Choroid plexus epithelial cell (primary cell): ENCODE measurements at regions not wholly inside any gene's neighbourhood (a gene's known extent, or its start where the extent isn't known, plus 50 kb on each side); places are given as distances from the start of the nearest gene placed in this dataset.

Source experiments
- DNase-seq: peaks from one replicate; pipeline ENCODE4 v3.0.0-alpha.2; 2010; ENCODE audit warnings: low read depth
- H3K4me3 ChIP-seq: 2 replicates; pipeline ENCODE4 v1.5.1; 2011; ENCODE audit warnings: low read depth, mild to moderate bottlenecking, control low read depth, low read length, moderate library complexity
- CTCF ChIP-seq: conservative IDR thresholded peaks from 2 replicates; pipeline ENCODE4 v1.5.1; 2011; ENCODE audit warnings: low read depth, mild to moderate bottlenecking, control low read depth, inconsistent platforms, low read length, moderate library complexity

GRCh38 chr2:215815960-215816359 is 197.4 kb downstream of the MREG start:
- no peak for TF ChIP-seq CTCF
- DNase-seq = no peak
- H3K4me3 ChIP-seq = no peak overlapping the region

- peak; percentile 71 for DNase-seq
- no peak for TF ChIP-seq CTCF
- H3K4me3 ChIP-seq = no peak overlapping the region
Measured at GRCh38 chr2:215812966-215813365, 200.4 kb downstream of the MREG start.

GRCh38 chr2:215811409-215812345 is 201.7 kb downstream of the MREG start:
- no peak for TF ChIP-seq CTCF
- no peak overlapping the region for H3K4me3 ChIP-seq
- no peak for DNase-seq

- no peak for DNase-seq
Measured at GRCh38 chr2:215811003-215811402, 202.3 kb downstream of the MREG start.

GRCh38 chr2:215808996-215809395 is 204.4 kb downstream of the MREG start:
- peak; percentile 60 for TF ChIP-seq CTCF
- DNase-seq = no peak
- H3K4me3 ChIP-seq = no peak overlapping the region

More at GRCh38 chr2:215811003-215811402, 202.3 kb downstream of the MREG start:
- no peak overlapping the region for H3K4me3 ChIP-seq
- no peak for TF ChIP-seq CTCF

GRCh38 chr2:215808194-215808593 is 205.2 kb downstream of the MREG start:
- TF ChIP-seq CTCF = no peak
- no peak for DNase-seq
- no peak overlapping the region for H3K4me3 ChIP-seq

- H3K4me3 ChIP-seq = no peak overlapping the region
- TF ChIP-seq CTCF = no peak
- no peak for DNase-seq
Measured at GRCh38 chr2:215805493-215805892, 207.9 kb downstream of the MREG start.
